NOMO-1 treated with DMSO at 0.1 percent for 48 hours (cell line): ENCODE measurements at regions not wholly inside any gene's neighbourhood (a gene's known extent, or its start where the extent isn't known, plus 50 kb on each side); places are given as distances from the start of the nearest gene placed in this dataset.
A peak's percentile ranks its signal among the peaks of the same experiment; 100 is the strongest.

Experiments
- DNase-seq: peaks from one replicate; lab custom pipeline; 2025; ENCODE audit not compliant: unreplicated experiment; lab: John Stamatoyannopoulos, UW

DNA sequence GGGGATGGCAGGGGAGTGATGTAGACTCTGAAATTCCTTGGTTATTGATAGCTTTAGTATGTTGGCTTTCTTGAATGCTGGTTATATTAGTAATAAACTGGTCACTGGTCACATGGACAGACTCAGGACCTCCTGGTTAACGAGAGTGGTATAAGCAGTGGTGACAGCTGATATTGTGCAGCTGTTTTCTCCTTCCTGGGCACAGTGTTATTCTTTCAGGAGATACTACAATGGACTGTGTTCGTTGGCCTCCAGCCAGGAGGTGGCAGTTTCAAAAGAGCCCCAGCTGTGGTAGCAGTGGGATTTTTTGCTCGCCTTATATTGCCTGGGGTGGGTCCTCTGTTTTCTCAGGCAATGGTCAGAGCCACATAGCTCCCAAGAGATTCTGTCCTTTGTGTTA, 181.6 kb upstream of the RBMS3 start:
- no peak for DNase-seq

DNA sequence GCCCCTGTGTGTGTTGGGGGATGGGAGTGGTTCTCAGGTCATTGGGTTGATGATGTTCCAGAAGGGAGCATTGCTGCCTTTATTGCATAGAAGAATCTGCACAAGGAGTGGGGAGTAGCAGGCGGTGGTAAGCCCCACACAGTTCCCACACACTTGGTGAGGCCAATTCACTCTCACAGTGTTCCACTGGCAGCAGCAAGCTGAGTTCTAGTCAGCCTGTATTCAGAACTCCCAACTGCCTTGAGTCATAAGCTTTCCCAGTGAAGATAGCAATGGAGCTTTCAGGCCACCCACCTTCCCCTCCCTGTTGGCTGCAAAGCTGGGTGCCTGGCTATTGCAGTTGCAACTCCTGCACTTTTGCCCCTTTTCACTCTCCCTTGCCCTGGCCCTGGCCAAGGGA, 181.1 kb upstream of the RBMS3 start:
- no peak for DNase-seq

DNA sequence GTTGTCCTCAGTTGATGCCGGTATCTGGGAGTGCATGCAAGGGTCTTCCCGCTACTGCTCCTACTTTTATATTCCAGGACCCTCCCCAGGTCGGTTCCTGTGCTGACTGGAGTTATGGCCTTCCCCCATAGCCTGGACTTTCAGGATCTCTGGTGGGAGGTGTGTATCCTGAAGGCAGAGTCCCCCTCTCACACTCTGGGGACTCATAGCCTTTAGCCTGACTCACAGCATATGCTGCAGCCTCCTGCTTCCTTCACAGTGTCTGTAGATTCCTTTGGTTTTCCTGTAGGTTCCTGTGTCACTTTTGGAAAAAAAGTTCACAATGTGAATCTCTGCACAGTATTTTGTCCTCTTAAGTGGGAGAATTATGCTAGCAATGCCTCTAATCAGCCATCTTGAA, 180.6 kb upstream of the RBMS3 start:
- no peak for DNase-seq

DNA sequence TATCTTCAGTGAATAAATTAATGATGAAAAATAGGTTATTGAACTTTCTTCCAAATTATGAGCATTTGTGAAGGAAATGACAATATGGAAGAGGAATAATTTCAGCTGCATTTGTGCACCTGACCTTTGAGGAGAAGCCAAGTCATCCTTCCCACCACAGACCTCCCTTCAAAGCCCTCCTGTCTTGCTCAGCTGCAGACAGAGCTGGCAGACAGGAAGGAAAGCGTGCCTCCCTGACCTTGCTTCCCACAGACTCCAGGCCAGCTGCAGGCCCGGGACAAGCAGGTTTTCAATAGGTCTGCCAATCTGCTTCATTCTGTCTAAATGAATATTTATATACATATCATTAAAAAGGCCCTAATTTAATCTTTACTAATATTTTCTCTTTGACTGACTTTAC, 152.9 kb upstream of the RBMS3 start:
- DNase-seq = no peak

DNA sequence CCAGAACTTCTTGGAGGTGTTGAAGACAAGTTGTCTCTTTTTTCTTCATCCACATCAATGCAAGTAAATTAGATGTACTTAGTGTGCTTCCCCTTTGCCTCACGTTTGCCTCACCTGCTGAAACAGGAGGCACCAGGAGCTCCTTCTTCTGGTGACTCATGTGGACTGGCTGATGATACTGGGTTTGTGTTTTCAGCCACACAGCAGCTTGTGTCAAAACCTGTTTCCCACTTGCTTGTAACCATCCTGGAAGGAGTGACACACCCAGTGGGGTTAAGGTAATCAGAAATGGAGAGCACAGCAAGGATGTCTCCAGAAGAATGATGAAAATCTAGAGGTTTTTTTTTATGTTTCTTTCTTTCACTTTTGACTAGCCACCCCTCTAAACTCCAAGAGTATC, 143.3 kb upstream of the RBMS3 start:
- no peak for DNase-seq

DNA sequence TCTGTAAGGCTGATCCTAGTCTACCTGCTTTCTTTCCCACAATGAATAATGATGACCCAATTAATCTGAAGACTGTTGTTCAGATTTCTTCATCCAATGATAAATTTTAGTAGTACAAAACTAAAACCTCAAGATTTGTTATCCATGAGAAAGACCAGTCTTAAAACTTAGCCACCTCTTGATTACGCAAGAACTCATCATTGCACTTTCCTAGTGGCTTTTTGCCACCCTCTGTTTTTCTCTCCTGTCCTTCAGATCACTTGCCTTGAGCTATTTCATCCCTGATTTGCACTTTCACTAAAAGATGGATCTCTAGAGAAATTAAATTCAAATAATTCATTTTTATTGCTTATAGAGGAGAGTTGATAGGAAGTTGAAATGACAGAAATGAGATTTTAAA, 142.7 kb upstream of the RBMS3 start:
- no peak for DNase-seq

DNA sequence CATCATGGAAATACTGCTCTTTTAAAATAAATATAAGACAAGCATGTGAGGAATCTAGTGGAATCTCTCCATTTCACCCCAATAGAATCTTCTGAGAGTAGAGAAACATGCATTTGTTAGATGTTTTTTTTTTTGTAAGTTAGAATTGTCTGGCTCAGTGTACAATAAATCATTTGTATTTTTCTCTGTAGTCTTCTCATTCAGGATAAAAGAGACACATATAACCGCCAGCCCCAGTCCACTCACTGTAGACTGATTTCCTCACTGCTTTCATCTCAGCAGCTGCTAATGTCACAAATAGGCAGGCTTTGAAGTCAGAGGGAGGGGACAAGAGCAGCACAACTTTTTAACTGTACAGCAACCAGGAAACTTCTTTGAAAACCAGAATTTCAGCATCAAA, 140.2 kb upstream of the RBMS3 start:
- DNase-seq = no peak

DNA sequence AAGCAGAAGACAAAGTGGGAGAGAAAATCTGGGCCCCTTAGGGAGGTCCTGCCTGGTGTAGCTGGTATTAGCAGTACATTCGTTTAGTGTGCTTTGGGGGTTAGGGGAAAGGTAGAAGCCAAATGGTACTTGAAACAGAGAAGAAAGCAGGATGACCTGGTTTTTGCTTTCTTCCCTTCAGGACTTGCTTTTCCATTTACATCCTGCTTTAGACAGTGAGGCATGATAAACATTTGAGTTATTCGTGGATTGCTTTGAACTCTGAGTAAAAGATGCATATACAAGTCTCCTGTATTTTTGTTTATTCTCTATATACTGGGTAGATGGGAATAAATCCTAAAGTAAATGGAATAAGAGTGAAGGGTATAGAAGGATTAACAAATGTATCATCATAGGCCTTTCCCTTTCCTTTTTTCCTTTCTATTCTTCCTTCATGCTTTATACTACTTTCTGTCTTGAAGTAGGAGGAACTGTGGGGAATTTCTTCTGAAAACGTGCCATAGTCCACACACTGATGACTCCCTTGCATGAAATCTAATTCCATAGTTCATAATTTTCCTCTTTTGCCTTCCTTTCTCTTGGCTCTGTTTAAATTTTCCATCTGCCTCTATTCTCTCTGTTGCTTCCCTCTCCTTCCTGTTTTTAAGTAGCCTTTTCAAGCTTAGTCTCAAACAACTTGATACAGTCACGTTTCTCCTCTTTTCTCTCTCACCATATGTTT, 139.5 kb upstream of the RBMS3 start:
- DNase-seq = no peak

DNA sequence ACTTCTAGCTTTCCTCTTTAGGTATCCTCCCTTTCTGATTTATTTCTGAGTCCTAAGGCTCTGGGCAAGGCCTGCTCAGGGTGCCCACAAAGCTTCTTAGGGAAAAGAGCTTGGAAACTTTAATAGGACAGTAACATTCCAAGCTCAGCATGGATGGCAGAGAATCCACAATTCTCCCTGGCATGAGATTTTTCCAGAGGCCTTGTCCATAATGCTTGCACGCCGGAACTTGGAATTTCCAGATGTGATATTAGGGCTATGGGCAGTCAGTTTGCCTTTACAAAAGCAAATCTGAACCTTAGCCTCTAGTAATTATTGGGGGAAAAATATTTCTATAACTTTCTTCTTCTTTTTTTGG, 139.0 kb upstream of the RBMS3 start:
- no peak for DNase-seq

DNA sequence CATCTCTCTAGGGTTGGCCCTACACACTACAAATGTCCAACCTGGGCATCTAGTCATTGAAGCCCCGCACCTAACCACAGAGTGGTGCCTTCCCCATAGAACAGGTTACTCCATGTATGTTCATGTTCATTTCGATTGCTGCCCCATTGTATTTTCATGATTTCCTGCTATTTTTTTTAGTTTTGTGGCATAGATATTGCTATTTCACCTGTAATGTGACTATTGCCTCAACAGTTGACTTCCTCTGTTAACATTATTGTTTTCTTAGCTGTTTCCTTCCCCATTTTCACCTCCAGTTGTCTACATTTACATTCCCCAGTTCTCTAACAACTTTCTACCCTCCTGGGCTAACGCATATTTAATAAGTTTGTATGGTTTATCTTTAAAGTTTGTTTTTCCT, 137.7 kb upstream of the RBMS3 start:
- DNase-seq = peak; percentile 57

DNA sequence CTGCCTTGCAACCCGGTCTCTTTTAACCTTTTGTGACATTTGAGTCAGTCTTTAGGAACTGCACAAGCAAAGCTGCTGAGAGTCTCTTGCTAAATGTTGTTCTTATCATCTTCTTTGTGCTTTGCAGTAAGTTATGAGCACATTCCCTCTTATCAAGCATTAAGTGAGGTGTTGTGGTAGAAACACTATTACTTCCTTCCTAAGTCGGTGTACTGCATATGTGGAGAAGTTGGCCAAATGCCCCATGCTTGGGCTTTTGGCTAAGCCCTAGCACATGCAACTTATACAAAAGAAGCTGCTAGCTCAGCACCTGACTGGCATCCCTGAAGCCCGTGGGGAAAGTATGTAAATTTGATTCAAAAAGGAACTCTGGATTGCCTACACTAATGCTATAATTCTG, 136.5 kb upstream of the RBMS3 start:
- DNase-seq = no peak

DNA sequence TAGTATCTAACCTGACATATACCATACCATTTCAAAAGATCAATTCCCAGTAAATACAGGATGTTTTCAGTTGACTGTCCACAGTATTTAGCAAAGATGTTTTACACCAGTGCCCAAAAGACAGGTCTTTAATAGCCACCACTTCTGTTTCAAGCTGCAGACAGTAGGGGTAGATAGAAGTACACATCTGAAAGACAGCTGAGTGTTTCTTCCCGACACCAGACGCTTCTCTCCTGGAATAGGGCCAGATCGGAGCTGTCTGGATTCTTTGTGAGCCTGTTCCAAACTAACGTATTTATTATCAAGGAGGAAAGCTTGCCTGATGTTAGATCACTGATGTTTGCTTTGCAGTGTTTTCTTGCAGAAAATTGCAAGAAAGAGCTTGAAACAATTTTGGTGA, 136.1 kb upstream of the RBMS3 start:
- no peak for DNase-seq

DNA sequence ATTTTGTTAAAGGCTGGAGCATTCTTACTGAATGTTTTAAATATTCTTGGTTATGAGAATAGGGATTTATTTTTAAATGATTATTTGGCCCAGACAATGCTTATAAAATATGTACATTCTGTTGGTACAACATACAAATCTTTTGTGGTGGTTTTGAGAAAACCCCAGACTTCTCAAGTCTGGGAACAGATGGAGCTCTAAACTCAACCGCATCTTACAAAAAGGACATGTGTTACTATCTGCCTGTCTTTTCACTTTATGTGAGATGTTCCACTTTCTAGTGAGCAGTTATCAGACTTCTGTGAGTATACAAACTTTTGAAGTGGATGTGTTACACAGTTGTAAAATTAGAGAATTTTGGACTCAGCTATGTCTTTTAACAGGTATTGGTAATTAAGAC, 135.5 kb upstream of the RBMS3 start:
- no peak for DNase-seq

DNA sequence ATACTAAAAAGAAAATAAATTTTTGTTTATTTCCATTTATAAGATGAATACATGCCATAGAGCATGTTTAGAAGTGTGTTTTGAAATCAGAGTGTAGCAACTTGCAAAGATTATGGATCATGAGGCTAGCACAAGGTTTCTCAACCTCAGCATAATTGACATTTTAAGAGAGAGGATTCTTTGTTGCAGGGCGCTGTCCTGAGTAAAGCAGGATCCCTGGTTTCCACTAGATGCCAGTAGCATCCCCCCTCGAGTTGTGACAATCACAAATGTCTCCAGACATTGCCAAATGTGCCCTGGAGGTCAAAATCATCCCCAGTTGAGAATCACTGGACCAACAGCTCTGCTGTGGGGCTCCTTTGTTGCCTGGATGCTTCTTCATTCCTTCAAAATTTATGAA, 128.5 kb upstream of the RBMS3 start:
- DNase-seq = peak; percentile 11

DNA sequence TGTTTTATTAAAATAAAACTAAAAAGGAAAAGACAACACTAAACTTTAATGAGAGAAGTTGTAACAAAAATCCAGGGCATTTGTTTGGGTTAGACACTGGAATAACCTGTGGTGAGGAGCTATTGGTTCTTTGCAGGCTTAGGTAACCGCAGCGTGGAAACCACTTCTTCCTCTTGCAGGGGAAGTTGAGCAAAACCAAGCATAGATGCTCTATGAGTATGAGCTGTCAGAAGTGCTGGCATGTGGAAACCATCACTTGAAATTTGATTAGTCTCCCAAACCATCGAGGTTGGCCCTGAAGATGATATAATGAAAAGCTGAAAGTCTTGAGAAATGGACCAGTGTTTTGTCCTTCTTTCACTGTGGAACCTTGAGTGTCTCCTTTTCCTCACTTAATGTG, 127.1 kb upstream of the RBMS3 start:
- DNase-seq = peak; percentile 95

DNA sequence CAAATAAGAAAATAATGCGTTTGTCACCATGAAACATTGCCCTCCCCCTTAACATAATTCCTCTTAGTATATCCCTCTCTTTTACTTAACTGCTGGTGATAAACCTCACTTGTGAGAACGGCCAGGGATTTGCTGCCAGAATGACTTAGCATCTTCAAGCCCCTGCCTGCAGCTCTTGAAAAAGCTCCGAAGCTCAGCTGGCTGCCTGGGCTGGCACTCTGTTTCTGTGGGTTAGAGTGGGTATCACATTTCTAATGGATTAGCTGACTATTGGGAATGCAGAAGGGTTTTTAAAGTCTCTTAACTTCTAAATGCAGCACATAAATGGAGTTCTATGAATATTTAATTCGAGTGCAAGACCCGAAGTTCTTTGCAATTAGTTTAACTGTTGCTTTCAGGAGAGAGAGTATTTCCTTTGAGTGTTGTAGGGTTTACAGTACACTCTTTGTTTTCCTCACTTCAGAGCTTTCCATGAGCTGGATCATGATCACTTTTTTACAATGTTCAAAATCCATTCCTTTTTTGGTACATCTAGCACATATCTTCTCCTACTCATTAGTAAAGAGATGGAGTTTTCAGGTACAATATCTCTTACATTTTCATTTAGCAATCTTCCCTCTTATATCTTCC, 124.7 kb upstream of the RBMS3 start:
- DNase-seq = no peak

DNA sequence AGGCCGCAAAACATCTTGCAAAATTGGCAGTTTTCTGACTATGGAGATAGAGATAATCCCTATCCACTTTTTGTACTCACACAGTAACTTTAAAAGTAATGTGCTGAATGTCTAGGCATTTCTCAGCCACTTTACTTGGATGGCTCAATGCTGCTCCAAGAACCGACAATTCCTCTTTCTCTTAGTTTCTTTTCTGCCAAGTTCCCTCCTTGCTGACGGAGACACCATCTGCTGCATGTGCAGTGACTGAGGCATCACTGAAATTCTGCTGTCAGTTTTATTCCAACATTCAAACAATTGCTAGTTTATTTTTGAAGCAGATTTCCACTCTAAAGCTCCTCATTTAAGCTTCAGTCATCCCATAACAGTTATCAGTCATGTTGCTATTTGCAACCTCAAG, 116.0 kb upstream of the RBMS3 start:
- peak; percentile 41 for DNase-seq

DNA sequence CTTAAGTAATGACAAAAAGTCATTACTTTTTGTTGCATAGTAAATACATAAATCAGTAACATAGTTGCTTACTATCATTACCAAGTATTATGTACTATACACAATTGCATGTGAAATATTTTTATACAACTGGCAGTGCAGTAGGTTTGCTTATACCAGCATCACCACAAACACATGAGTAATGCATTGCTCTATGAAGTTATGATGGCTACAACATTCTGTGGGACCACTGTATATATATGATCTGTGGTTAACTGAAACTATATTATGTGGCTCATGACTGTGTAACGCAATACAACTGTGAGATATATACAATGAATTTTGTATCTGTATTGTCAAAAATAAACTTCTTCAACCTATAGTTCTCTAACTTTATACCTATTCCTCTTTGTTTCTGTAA, 113.7 kb upstream of the RBMS3 start:
- no peak for DNase-seq

DNA sequence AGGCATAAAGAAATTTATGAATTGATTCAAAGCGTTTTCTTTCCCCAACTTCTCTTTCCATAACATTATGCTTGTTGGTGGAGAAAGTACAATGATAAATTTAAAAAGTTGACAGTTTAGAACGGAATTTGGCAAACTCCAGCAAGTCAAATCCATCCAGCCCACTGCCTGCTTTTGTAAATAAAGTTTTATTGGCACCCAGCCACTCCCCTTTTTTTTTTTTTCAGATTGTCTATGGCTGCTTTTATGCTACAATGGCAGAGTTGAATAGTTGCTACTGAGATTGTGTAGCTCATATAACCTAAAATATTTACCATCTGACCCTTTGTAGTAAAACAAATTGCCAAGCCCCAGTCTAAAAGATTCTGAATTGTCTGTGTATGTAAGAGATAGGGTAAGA, 112.8 kb upstream of the RBMS3 start:
- no peak for DNase-seq

DNA sequence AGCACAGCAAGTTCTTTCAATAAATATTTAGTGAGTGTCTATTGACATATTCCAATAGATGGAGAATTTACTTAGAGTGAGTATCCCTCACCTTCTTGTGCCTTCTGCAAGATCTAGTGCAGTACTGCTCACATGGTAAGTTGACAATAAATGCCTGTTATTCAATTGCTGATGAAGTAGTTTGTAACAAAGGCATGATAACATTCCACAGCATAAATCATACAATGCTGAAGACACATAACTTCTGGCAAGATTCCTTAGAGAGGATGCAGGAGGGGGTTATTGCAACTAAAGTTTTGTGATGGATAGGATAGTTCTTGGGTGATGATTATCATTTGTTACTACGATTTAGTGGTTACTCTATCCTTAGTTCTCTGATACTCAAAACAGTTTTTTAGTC, 112.2 kb upstream of the RBMS3 start:
- no peak for DNase-seq

DNA sequence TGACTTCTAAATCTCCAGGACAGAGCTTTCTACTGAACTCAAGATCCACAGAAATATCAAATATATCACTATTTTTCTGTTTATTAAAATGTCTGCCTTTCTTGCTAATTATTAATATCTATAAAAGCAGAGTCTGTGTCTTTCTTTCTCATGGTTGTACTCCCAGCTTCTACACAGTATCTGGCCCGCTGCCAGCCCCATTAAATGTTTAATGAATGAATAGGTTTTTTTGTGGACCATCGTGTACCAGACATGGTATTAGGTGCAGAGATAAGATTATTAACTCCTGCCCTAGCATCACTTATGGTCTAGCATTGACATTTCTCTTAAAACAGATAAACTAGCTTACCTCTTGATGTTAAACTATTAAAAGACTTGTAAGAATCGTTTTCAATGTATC, 111.4 kb upstream of the RBMS3 start:
- no peak for DNase-seq

DNA sequence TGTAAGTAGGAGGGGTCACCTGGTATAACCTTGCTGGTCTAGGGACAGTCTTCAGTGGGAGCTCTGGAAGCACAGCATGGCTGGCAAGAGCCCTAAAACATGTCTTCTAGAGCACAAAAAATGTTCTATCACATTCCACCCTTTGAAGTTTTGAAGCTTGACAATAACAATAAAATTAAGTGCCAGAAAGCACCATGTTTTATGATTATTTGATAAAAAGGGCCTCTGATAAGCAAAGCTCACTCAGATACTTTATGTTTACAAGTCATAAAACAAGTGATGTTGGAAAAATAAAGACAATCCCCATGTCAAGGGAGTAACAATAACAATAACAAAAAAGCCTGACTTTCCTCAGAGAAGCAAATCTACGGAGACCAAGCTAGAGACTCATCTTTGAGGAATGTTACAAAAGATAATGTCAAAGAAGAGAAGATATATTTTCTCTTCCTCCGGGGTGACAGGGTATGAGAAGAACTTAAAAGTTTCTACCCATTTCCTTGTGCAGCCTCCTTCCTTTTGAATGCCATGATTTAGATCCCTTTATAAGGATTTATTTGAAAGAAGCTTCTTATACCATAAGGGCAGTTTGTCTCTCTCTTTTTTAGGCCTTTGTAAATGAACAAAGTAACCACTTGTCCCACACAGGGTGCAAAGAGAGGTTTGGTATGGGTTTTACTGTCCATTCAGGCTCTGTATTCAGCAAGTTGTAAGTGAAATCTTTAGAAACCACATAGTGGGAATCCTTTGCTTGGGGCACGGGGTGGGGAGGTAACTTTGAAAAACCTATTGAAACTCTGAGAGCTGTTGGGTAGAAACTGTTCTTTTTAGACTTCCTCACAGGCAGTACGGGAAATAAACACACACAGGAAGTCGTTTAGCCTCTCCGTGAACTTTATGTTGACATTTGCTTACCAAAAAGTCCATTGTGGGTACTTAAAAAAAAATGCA, 109.6 kb upstream of the RBMS3 start:
- DNase-seq = peak; percentile 32
